Parathyroid adenoma (tissue), 2 donors: ENCODE measurements at regions not wholly inside any gene's neighbourhood (a gene's known extent, or its start where the extent isn't known, plus 50 kb on each side); places are given as distances from the start of the nearest gene placed in this dataset.

ENCODE experiments used
- H2AFZ ChIP-seq: fragments of 300-600 bp; sonication (generic); one replicate; pipeline ENCODE4 v1.7.0; 2017; ENCODE audit warnings: antibody characterized with exemption, mild to moderate bottlenecking
- H3K27ac ChIP-seq: fragments of 300-600 bp; sonication (generic); one replicate; pipeline ENCODE4 v1.7.0; 2017
- H3K27me3 ChIP-seq: fragments of 300-600 bp; sonication (generic); one replicate; pipeline ENCODE4 v1.7.0; 2017; ENCODE audit warnings: low read length; ENCODE audit not compliant: control insufficient read depth, insufficient read depth
- H3K36me3 ChIP-seq: fragments of 300-600 bp; sonication (generic); one replicate; pipeline ENCODE4 v1.7.0; 2017; ENCODE audit warnings: low read length; ENCODE audit not compliant: control insufficient read depth, insufficient read depth
- H3K4me1 ChIP-seq: fragments of 300-600 bp; sonication (generic); one replicate; pipeline ENCODE4 v1.7.0; 2017; ENCODE audit warnings: control low read depth
- H3K4me2 ChIP-seq: fragments of 300-600 bp; sonication (generic); one replicate; pipeline ENCODE4 v1.7.0; 2017; ENCODE audit warnings: low read length
- H3K4me3 ChIP-seq: fragments of 300-600 bp; sonication (generic); one replicate; pipeline ENCODE4 v1.7.0; 2017; ENCODE audit warnings: low read depth, low read length
- H3K79me2 ChIP-seq: fragments of 300-600 bp; sonication (generic); one replicate; pipeline ENCODE4 v1.7.0; 2017; ENCODE audit warnings: control low read depth
- H3K9ac ChIP-seq: fragments of 300-600 bp; sonication (generic); one replicate; pipeline ENCODE4 v1.7.0; 2017; ENCODE audit warnings: mild to moderate bottlenecking
- H3K9me3 ChIP-seq: fragments of 300-600 bp; sonication (generic); one replicate; pipeline ENCODE4 v1.7.0; 2017; ENCODE audit warnings: low read length; ENCODE audit not compliant: control insufficient read depth
- CTCF ChIP-seq: fragments of 300-600 bp; sonication (generic); IDR thresholded peaks from one replicate; pipeline ENCODE4 v1.7.0; 2017; ENCODE audit warnings: antibody characterized with exemption, mild to moderate bottlenecking
- donor health status: primary hyperparathyroidism.

GRCh38 chr9:27699621-27700020, 126.3 kb upstream of the C9orf72 start:
- H2AFZ ChIP-seq: no peak overlapping the region
- no peaks in the 10 kb centered on the region for H3K36me3 ChIP-seq
- H3K27ac ChIP-seq: no peak overlapping the region
- no peak for TF ChIP-seq CTCF
- no peaks in the 10 kb centered on the region for H3K79me2 ChIP-seq
- H3K4me3 ChIP-seq: no peak overlapping the region
- no peaks in the 10 kb centered on the region for H3K27me3 ChIP-seq
- H3K4me1 ChIP-seq: no peaks in the 10 kb centered on the region
- no peaks in the 10 kb centered on the region for H3K9me3 ChIP-seq
- no peak overlapping the region for H3K4me2 ChIP-seq
- H3K9ac ChIP-seq: no peak overlapping the region

- no peaks in the 10 kb centered on the region for H3K4me1 ChIP-seq
- H2AFZ ChIP-seq: no peak overlapping the region
- TF ChIP-seq CTCF: no peak
- H3K79me2 ChIP-seq: no peaks in the 10 kb centered on the region
- H3K9ac ChIP-seq: no peak overlapping the region
- no peaks in the 10 kb centered on the region for H3K36me3 ChIP-seq
- H3K27me3 ChIP-seq: no peaks in the 10 kb centered on the region
- no peaks in the 10 kb centered on the region for H3K9me3 ChIP-seq
- H3K4me3 ChIP-seq: no peak overlapping the region
- H3K27ac ChIP-seq: no peak overlapping the region
- no peak overlapping the region for H3K4me2 ChIP-seq
These were observed 127.7 kb upstream of the C9orf72 start for GRCh38 chr9:27701016-27701415.

- Histone ChIP-seq H3K27ac (no peak overlapping the region), H3K4me1 (no peaks in the 10 kb centered on the region), H3K36me3 (no peaks in the 10 kb centered on the region), H3K4me2 (no peak overlapping the region), H3K27me3 (no peaks in the 10 kb centered on the region), H3K9ac (no peak overlapping the region), H3K9me3 (no peaks in the 10 kb centered on the region), H2AFZ (no peak overlapping the region), H3K4me3 (no peak overlapping the region), H3K79me2 (no peaks in the 10 kb centered on the region)
- no peak for TF ChIP-seq CTCF
These were observed 128.3 kb upstream of the C9orf72 start for GRCh38 chr9:27701587-27701986.

GRCh38 chr9:27703216-27703980, 130.1 kb upstream of the C9orf72 start:
- Histone ChIP-seq H3K9me3 (no peaks in the 10 kb centered on the region), H3K36me3 (no peaks in the 10 kb centered on the region), H3K4me2 (no peak overlapping the region), H3K4me3 (no peak overlapping the region), H3K27ac (no peak overlapping the region), H3K79me2 (no peaks in the 10 kb centered on the region), H3K9ac (no peak overlapping the region), H2AFZ (no peak overlapping the region), H3K4me1 (no peaks in the 10 kb centered on the region), H3K27me3 (no peaks in the 10 kb centered on the region)
- no peak for TF ChIP-seq CTCF

GRCh38 chr9:27711241-27711640, 138.0 kb upstream of the C9orf72 start:
- H3K4me2 ChIP-seq: peak overlapping the region; percentile 15
- peak overlapping the region; percentile 62 for H2AFZ ChIP-seq
- H3K27ac ChIP-seq: peak overlapping the region; percentile 19
- no peaks in the 10 kb centered on the region for H3K27me3 ChIP-seq
- no peaks in the 10 kb centered on the region for H3K9me3 ChIP-seq
- peaks cover 8% of the 10 kb centered on the region for H3K4me1 ChIP-seq
- no peak for TF ChIP-seq CTCF
- H3K9ac ChIP-seq: no peak overlapping the region
- H3K36me3 ChIP-seq: no peaks in the 10 kb centered on the region
- no peak overlapping the region for H3K4me3 ChIP-seq
- no peaks in the 10 kb centered on the region for H3K79me2 ChIP-seq
